MG63 (cell line): ENCODE measurements at regions not wholly inside any gene's neighbourhood (a gene's known extent, or its start where the extent isn't known, plus 50 kb on each side); places are given as distances from the start of the nearest gene placed in this dataset.
"Not testable (repeated sequence)": the region's sequence is repeated elsewhere in the genome, so short reads cannot be mapped to it uniquely, and the experiment has no call there.

ENCODE experiments used
- DNase-seq: peaks from one replicate; pipeline ENCODE4 v3.0.0-alpha.2; 2020
- H3K27me3 ChIP-seq: fragments of 250-450 bp; sonication (Bioruptor Pico); 2 replicates; pipeline ENCODE4 v1.5.1; 2020; ENCODE audit warnings: mild to moderate bottlenecking, moderate library complexity
- H3K36me3 ChIP-seq: fragments of 250-450 bp; sonication (Bioruptor Pico); 2 replicates; pipeline ENCODE4 v1.5.1; 2020; ENCODE audit warnings: mild to moderate bottlenecking, moderate library complexity
- H3K4me3 ChIP-seq: fragments of 250-450 bp; sonication (Bioruptor Pico); 2 replicates; pipeline ENCODE4 v1.5.1; 2020; ENCODE audit warnings: mild to moderate bottlenecking, moderate library complexity
- H3K9me3 ChIP-seq: fragments of 250-450 bp; sonication (Bioruptor Pico); 2 replicates; pipeline ENCODE4 v1.5.1; 2020; ENCODE audit warnings: mild to moderate bottlenecking, moderate library complexity

DNA sequence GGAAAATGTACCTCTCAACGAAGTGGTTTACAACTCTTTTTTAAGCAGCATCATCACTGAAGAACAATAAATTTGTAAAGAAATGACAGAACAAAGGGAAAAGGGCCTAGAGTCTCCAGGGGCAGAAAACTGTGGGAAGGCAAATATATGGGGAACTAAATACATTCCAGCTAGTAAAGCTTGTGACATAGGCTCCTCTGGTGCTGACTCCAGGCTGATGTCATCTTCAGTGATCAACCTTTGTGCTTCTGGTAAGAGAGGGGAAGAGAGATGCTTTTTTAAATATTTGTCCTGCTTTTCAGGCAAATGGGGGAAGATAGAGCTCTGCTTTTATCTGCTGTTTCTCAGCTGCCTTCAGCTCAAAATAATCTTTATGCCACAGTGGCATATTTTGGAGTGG, 323.2 kb downstream of the LRRIQ3 start:
- Histone ChIP-seq H3K36me3 (no peaks in the 10 kb centered on the region), H3K27me3 (no peaks in the 10 kb centered on the region), H3K4me3 (no peak overlapping the region), H3K9me3 (no peaks in the 10 kb centered on the region)
- DNase-seq = no peak

DNA sequence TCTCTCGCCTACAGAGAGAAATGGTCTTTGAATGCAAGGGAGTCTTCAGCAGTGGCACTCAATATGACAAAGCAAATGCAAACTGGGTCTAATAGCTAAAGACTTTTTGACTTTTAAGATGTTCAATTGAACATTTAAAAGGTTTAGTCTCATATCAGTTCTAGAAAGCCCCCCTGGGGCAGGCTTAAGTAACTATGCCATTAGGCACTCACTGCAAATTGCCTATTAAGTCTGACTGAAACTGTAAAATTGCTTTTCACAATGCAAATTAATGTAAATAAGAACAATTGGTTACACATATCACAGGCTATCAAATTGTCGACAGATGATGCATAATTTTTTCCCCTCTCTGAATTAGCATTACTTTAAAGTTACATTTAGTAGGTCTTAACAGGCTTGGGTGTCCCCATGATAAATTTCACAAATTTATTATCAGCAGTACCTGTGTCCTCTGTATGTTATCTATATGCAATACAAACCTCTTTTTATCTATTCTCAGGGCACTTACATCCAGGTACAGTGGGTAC, 329.1 kb downstream of the LRRIQ3 start:
- Histone ChIP-seq H3K9me3 (no peaks in the 10 kb centered on the region), H3K4me3 (no peak overlapping the region), H3K36me3 (no peaks in the 10 kb centered on the region), H3K27me3 (no peaks in the 10 kb centered on the region)
- DNase-seq = no peak

GRCh38 chr1:73862355-73862754, 335.6 kb downstream of the LRRIQ3 start:
- H3K27me3 ChIP-seq = no peaks in the 10 kb centered on the region
- no peaks in the 10 kb centered on the region for H3K9me3 ChIP-seq
- no peak for DNase-seq
- H3K4me3 ChIP-seq = no peak overlapping the region
- no peaks in the 10 kb centered on the region for H3K36me3 ChIP-seq

GRCh38 chr1:73860421-73860950, 337.5 kb downstream of the LRRIQ3 start:
- no peak for DNase-seq
- no peaks in the 10 kb centered on the region for H3K27me3 ChIP-seq

DNA sequence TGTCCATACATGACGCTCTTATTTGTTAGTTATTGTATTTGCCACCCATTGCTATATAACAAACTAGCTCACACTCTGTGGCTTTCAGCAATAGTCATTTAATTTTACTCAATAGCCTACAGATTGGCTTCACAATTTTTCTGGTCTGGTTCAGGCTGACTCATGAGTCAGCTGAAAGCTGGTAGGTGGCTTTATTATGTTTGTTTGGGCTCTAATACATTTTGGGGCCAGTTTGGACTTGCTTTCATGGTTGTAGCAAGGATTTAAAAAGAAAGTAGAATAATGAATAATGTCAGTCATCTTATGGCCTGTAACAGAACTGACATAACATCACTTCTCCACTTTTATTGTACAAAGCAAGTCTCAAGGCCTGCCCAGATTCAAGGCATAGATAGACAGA, 338.7 kb downstream of the LRRIQ3 start:
- no peaks in the 10 kb centered on the region for H3K27me3 ChIP-seq
- H3K4me3 ChIP-seq = no peak overlapping the region
- DNase-seq = no peak
- no peaks in the 10 kb centered on the region for H3K9me3 ChIP-seq
- H3K36me3 ChIP-seq = no peaks in the 10 kb centered on the region

More at GRCh38 chr1:73860421-73860950, 337.5 kb downstream of the LRRIQ3 start:
- H3K4me3 ChIP-seq = no peak overlapping the region
- H3K9me3 ChIP-seq = no peaks in the 10 kb centered on the region
- H3K36me3 ChIP-seq = no peaks in the 10 kb centered on the region

DNA sequence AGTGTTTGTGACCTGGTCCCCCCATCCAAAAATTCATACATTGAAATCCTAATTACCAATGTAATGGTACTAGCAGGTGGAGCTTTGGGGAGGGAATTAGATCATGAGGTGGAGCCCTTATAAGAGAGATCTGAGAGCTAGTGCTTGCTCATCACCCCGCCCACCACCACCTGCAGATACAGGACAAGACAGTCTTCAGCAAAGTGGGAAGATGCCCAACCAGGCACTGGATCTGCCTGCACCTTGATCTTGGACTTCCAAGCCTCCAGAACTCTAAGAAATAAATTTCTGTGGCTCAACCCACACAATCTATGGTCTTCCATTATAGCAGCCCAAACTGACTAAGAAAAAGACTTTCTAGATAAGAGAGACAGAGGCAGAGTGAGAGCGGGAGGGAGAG, 343.4 kb downstream of the LRRIQ3 start:
- Histone ChIP-seq H3K36me3 (no peaks in the 10 kb centered on the region), H3K4me3 (no peak overlapping the region), H3K9me3 (no peaks in the 10 kb centered on the region), H3K27me3 (no peaks in the 10 kb centered on the region)
- DNase-seq = no peak

GRCh38 chr1:73842436-73842835, 355.5 kb downstream of the LRRIQ3 start:
- DNase-seq = no peak
- no peaks in the 10 kb centered on the region for H3K36me3 ChIP-seq
- no peak overlapping the region for H3K4me3 ChIP-seq
- H3K27me3 ChIP-seq = no peaks in the 10 kb centered on the region
- H3K9me3 ChIP-seq = no peaks in the 10 kb centered on the region

DNA sequence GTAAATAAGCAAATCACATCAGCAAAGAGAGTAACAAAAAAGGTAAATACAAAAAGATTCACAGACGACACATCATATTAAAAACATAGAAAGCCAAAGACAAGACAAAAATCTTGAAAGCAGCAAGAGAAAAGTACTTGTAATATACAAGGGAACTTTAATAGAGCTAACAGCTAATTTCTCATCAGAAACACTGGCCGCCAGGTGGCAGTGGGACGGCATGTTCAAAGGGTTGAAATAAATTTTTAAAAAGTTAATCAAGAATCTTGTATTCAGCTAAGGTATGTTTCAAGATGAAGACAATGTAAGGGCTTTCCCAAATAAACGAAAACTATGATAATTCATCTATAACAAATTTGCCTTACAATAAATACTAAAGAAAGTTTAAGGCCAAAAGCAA, 358.1 kb downstream of the LRRIQ3 start:
- DNase-seq = no peak
- Histone ChIP-seq H3K4me3 (no peak overlapping the region), H3K36me3 (no peaks in the 10 kb centered on the region), H3K9me3 (no peaks in the 10 kb centered on the region), H3K27me3 (no peaks in the 10 kb centered on the region)

DNA sequence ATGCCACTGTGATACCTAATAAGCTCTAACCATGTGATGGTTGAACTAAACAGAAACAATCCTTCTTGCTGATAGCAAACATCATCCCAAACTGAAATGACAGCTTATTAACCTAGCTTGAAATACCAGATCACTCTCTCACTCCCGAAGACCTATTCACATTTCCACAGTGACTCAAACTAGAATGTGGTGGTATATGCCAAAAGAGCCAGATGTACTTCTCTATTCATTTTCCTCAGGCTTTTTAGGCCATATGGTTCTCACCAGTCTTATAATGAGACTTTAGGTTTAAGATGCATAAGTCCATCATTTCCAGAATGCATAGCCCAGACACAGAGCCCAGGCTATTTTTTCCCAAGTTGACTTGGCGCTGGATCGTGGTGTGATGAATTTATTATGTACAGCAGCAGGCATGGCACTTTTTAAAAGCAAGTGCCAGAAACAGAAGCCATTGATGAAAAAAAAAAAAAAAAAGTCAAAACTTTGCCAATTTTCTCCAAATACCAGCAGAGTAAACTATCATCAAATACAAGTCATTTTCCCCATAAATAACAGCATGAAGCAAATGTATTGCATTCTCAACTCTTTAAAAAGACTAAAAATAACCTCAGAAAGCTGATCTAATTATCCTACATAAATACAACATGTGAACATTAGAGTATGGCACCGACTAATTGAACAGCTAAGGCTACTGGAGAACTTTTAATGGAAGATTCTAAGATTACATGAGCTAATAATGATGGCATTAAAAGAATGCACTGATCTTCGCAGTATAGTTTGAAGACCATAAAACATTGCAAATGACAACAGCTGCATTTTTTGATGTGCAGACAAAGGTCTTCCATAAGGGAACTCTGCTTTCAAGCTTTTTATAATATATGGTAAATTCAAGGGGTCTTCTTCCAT, 365.4 kb downstream of the LRRIQ3 start:
- H3K27me3 ChIP-seq = no peaks in the 10 kb centered on the region

GRCh38 chr1:73827283-73827682, 370.7 kb downstream of the LRRIQ3 start:
- DNase-seq, H3K4me3 ChIP-seq, H3K36me3 ChIP-seq, H3K27me3 ChIP-seq, H3K9me3 ChIP-seq: not testable (repeated sequence)

More for the DNA sequence above, 365.4 kb downstream of the LRRIQ3 start:
- Histone ChIP-seq H3K4me3 (no peak overlapping the region), H3K36me3 (no peaks in the 10 kb centered on the region), H3K9me3 (no peaks in the 10 kb centered on the region)
- no peak for DNase-seq

DNA sequence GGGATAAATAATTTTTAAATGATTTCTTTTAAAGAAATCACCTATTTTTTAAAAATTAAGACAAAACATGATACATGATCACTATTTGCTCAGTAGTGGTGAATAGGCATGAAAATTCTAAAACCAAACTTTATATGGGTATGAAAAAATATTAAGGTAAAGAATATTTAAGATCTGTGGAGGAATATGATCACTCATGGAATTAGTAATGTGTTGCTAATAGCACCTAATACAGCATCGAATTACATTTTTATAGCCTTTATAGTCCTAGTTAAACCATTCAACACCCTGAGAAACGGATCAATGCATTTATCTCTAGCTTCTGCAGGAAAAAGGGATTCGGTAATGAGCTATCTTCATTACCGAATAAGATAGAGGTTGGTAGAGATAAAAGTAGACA, 373.9 kb downstream of the LRRIQ3 start:
- Histone ChIP-seq H3K27me3 (no peaks in the 10 kb centered on the region), H3K9me3 (no peaks in the 10 kb centered on the region), H3K4me3 (no peak overlapping the region), H3K36me3 (no peaks in the 10 kb centered on the region)
- no peak for DNase-seq

- Histone ChIP-seq H3K27me3 (no peaks in the 10 kb centered on the region), H3K4me3 (no peak overlapping the region), H3K36me3 (no peaks in the 10 kb centered on the region), H3K9me3 (no peaks in the 10 kb centered on the region)
- no peak for DNase-seq
These were observed 376.5 kb downstream of the LRRIQ3 start for GRCh38 chr1:73821520-73821919.

DNA sequence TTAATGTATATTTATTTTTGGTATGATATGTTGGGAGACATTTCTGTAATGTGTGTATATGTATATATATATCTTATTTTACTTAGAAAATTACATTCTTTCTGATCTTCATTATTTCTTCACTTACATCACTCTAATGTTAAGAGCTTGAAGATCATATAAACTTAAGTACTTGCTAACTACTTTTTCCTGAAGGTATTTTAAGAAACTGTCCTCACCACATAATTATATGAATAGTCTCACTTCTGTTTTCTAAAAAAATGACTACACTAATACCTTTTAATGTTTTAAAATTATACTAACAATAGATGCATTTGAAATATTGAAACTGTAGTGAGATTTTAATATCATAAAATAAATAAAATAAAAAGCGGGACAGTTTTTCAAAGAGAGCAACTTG, 377.1 kb downstream of the LRRIQ3 start:
- DNase-seq = no peak
- Histone ChIP-seq H3K27me3 (no peaks in the 10 kb centered on the region), H3K9me3 (no peaks in the 10 kb centered on the region), H3K36me3 (no peaks in the 10 kb centered on the region), H3K4me3 (no peak overlapping the region)

- Histone ChIP-seq H3K4me3 (no peak overlapping the region), H3K9me3 (no peaks in the 10 kb centered on the region), H3K36me3 (no peaks in the 10 kb centered on the region), H3K27me3 (no peaks in the 10 kb centered on the region)
- no peak for DNase-seq
These were observed 384.3 kb downstream of the LRRIQ3 start for GRCh38 chr1:73813716-73814115.

- DNase-seq = no peak
- H3K36me3 ChIP-seq = no peaks in the 10 kb centered on the region
- H3K27me3 ChIP-seq = no peaks in the 10 kb centered on the region
- H3K4me3 ChIP-seq = no peak overlapping the region
- H3K9me3 ChIP-seq = no peaks in the 10 kb centered on the region
These were observed 384.7 kb downstream of the LRRIQ3 start for GRCh38 chr1:73813236-73813635.

- Histone ChIP-seq H3K4me3 (no peak overlapping the region), H3K9me3 (no peaks in the 10 kb centered on the region), H3K36me3 (no peaks in the 10 kb centered on the region), H3K27me3 (no peaks in the 10 kb centered on the region)
- DNase-seq = no peak
These were observed 386.2 kb downstream of the LRRIQ3 start for GRCh38 chr1:73811798-73812197.

DNA sequence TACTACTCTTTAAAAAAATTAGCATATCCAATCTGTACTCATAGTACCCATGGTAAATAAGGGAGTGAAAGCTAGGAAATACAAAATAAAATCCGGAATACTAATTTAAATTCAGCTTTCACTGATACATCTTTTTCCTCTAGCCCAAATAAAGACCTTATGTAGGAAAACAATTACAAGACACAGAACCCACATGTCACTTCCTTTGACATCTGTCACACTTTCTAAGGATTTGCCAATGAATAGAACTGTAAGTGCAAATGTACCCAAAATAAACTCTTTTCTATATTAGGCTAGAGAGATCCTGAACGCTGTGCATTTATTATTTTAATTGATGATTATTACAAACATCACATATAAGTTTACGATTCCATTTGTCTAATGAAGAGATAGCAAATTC, 393.0 kb downstream of the LRRIQ3 start:
- Histone ChIP-seq H3K36me3 (no peaks in the 10 kb centered on the region), H3K9me3 (no peaks in the 10 kb centered on the region), H3K4me3 (no peak overlapping the region), H3K27me3 (no peaks in the 10 kb centered on the region)
- DNase-seq = no peak

GRCh38 chr1:73803380-73803779, 394.6 kb downstream of the LRRIQ3 start:
- H3K4me3 ChIP-seq = no peak overlapping the region
- DNase-seq = no peak
- H3K27me3 ChIP-seq = no peaks in the 10 kb centered on the region
- no peaks in the 10 kb centered on the region for H3K9me3 ChIP-seq
- no peaks in the 10 kb centered on the region for H3K36me3 ChIP-seq
